Uterus (tissue), 3 donors: ENCODE measurements at regions not wholly inside any gene's neighbourhood (a gene's known extent, or its start where the extent isn't known, plus 50 kb on each side); places are given as distances from the start of the nearest gene placed in this dataset.

Experiments used
- DNase-seq, 2 donors: peaks; one replicate each; pipeline ENCODE4 v3.0.0-alpha.2; 2019 to 2020
- H3K27ac ChIP-seq, 2 donors: fragments of 200-600 bp; sonication (generic); 1 replicate in 1 of 2; 2 replicates in 1 of 2; pipeline ENCODE4 v1.5.1; 2016 to 2018
- H3K27me3 ChIP-seq, 2 donors: fragments of 200-600 bp; sonication (generic); one replicate each; pipeline ENCODE4 v1.5.1; 2018 to 2019; ENCODE audit warnings: control low read depth in 1 of 2
- H3K36me3 ChIP-seq, 2 donors: fragments of 200-600 bp; sonication (generic); one replicate each; pipeline ENCODE4 v1.5.1; 2019; ENCODE audit warnings: control low read depth in 1 of 2
- H3K4me1 ChIP-seq, 2 donors: fragments of 200-600 bp; sonication (generic); one replicate each; pipeline ENCODE4 v1.5.1; 2018 to 2019; ENCODE audit warnings: control low read depth in 1 of 2
- H3K4me3 ChIP-seq, 2 donors: fragments of 200-600 bp; sonication (generic); 1 replicate in 1 of 2; 2 replicates in 1 of 2; pipeline ENCODE4 v1.5.1; 2018 to 2019; ENCODE audit warnings: mild to moderate bottlenecking in 1 of 2
- H3K9me3 ChIP-seq, 2 donors: fragments of 200-600 bp; sonication (generic); one replicate each; pipeline ENCODE4 v1.5.1; 2019; ENCODE audit warnings: control low read depth in 1 of 2
- CTCF ChIP-seq, 4 experiments: fragments of 200-600 bp in 2 of 4; fragments of 450-650 bp in 2 of 4; sonication (generic) in 2 of 4; IDR thresholded peaks; one replicate each; pipeline ENCODE4 v1.5.1; 2016 to 2019; ENCODE audit warnings: antibody characterized with exemption in 4 of 4, mild to moderate bottlenecking in 2 of 4, moderate library complexity in 1 of 4
- POLR2A ChIP-seq, 2 donors: fragments of 450-650 bp; IDR thresholded peaks; one replicate each; pipeline ENCODE4 v1.6.1; 2016; ENCODE audit warnings: antibody characterized with exemption in 2 of 2, mild to moderate bottlenecking in 1 of 2, moderate library complexity in 1 of 2
- intact Hi-C: fragments of 100-400 bp; cut with DNase I; formaldehyde crosslinking; loops from one replicate; pipeline ENCODE4 v1.15.1; 2023; ENCODE audit warnings: low total_unique reads
- donor health status: DM: yes; HTN: yes; CAD: no.

- intact Hi-C loops: no loop called here
- no peak for TF ChIP-seq CTCF (IDR thresholded peaks at IDR 0.05)
These were observed 570.0 kb downstream of the TBC1D22A start for GRCh38 chr22:47332246-47332980.

GRCh38 chr22:47331750-47332149 lies 569.3 kb downstream of the TBC1D22A start:
- Histone ChIP-seq H3K4me3 (no peak overlapping the region), H3K4me1 (no peaks in the 10 kb centered on the region), H3K27me3 (no peaks in the 10 kb centered on the region), H3K36me3 (no peaks in the 10 kb centered on the region), H3K9me3 (peaks cover 0 to 3% of the 10 kb centered on the region in 2 donors), H3K27ac (no peak overlapping the region)
- no peak for DNase-seq
- no peak for TF ChIP-seq CTCF (IDR thresholded peaks at IDR 0.05)
- intact Hi-C loops: no loop called here

More at GRCh38 chr22:47332246-47332980, 570.0 kb downstream of the TBC1D22A start:
- Histone ChIP-seq H3K4me1 (no peaks in the 10 kb centered on the region), H3K27ac (no peak overlapping the region), H3K36me3 (no peaks in the 10 kb centered on the region), H3K4me3 (no peak overlapping the region), H3K9me3 (peaks cover 0 to 3% of the 10 kb centered on the region in 2 donors), H3K27me3 (no peaks in the 10 kb centered on the region)
- no peak for DNase-seq

GRCh38 chr22:47329727-47330650 lies 567.5 kb downstream of the TBC1D22A start:
- TF ChIP-seq POLR2A (IDR thresholded peaks at IDR 0.05) (no peak), CTCF (IDR thresholded peaks at IDR 0.05) (no peak)
- H3K36me3 ChIP-seq: no peaks in the 10 kb centered on the region
- intact Hi-C loops: no loop called here

GRCh38 chr22:47328550-47329243 lies 566.2 kb downstream of the TBC1D22A start:
- DNase-seq: no peak
- intact Hi-C loops: no loop called here

More at GRCh38 chr22:47329727-47330650, 567.5 kb downstream of the TBC1D22A start:
- Histone ChIP-seq H3K27me3 (no peaks in the 10 kb centered on the region), H3K4me1 (no peaks in the 10 kb centered on the region), H3K27ac (no peak overlapping the region), H3K4me3 (no peak overlapping the region), H3K9me3 (peaks cover 0 to 3% of the 10 kb centered on the region in 2 donors)
- DNase-seq: no peak

More at GRCh38 chr22:47328550-47329243, 566.2 kb downstream of the TBC1D22A start:
- Histone ChIP-seq H3K27ac (no peak overlapping the region), H3K4me3 (no peak overlapping the region), H3K4me1 (no peaks in the 10 kb centered on the region), H3K27me3 (no peaks in the 10 kb centered on the region), H3K36me3 (no peaks in the 10 kb centered on the region), H3K9me3 (peaks cover 0 to 3% of the 10 kb centered on the region in 2 donors)
- no peak for TF ChIP-seq CTCF (IDR thresholded peaks at IDR 0.05)
- TF ChIP-seq POLR2A (IDR thresholded peaks at IDR 0.05): no peak
